ENCODE measurements at regions not wholly inside any gene's neighbourhood (a gene's known extent, or its start where the extent isn't known, plus 50 kb on each side); places are given as distances from the start of the nearest gene placed in this dataset.

- H3K4me3 ChIP-seq: no peak overlapping the region
- H4K20me1 ChIP-seq (ENCODE audit: insufficient read depth): no peaks in the 10 kb centered on the region
- POLR2A ChIA-PET (ENCODE audit: unreplicated experiment): no interaction called here
- no peaks in the 10 kb centered on the region for H3K9me2 ChIP-seq (ENCODE audit: insufficient read depth)
- H3K9me3 ChIP-seq (ENCODE audit: insufficient read depth, low read depth): no peaks in the 10 kb centered on the region
- no peaks in the 10 kb centered on the region for H3K4me1 ChIP-seq (replicated peaks; ENCODE audit: insufficient read depth)
- no TSS peak for BruUV-seq (replicated peaks)
- H3K36me3 ChIP-seq (ENCODE audit: low read depth): no peaks in the 10 kb centered on the region
- H3K4me2 ChIP-seq: no peak overlapping the region
- CTCF ChIA-PET: no interaction called here
- intact Hi-C loops (cut with micrococcal nuclease; ENCODE audit: unreplicated experiment): no loop called here
- no peaks in the 10 kb centered on the region for H3F3A ChIP-seq (ENCODE audit: insufficient read depth, low read depth)
- H3K79me2 ChIP-seq (ENCODE audit: low read depth): no peaks in the 10 kb centered on the region
- no peak overlapping the region for H2AFZ ChIP-seq
- no peak overlapping the region for H3K27ac ChIP-seq
- no peak for TF ChIP-seq CTCF (conservative IDR thresholded peaks at IDR 0.05)
- TF ChIP-seq EZH2 (IDR thresholded peaks at IDR 0.05; ENCODE audit: low read depth): no peak
- H3K27me3 ChIP-seq (ENCODE audit: insufficient read depth, low read depth): no peaks in the 10 kb centered on the region
- no peak for DNase-seq
Measured at GRCh38 chrX:149274516-149275105, 230.5 kb downstream of the IDS start.

- no peaks in the 10 kb centered on the region for H3K9me3 ChIP-seq (ENCODE audit: insufficient read depth, low read depth)
- H3K4me3 ChIP-seq: no peak overlapping the region
- CTCF ChIA-PET: no interaction called here
- H3K4me2 ChIP-seq: no peak overlapping the region
- no peak for DNase-seq
- BruUV-seq (replicated peaks): no TSS peak
- H3F3A ChIP-seq (ENCODE audit: insufficient read depth, low read depth): no peaks in the 10 kb centered on the region
- H2AFZ ChIP-seq: no peak overlapping the region
- H3K27me3 ChIP-seq (ENCODE audit: insufficient read depth, low read depth): no peaks in the 10 kb centered on the region
- H3K79me2 ChIP-seq (ENCODE audit: low read depth): no peaks in the 10 kb centered on the region
- POLR2A ChIA-PET (ENCODE audit: unreplicated experiment): no interaction called here
- no peaks in the 10 kb centered on the region for H3K4me1 ChIP-seq (replicated peaks; ENCODE audit: insufficient read depth)
- intact Hi-C loops (cut with micrococcal nuclease; ENCODE audit: unreplicated experiment): no loop called here
- no peak overlapping the region for H3K27ac ChIP-seq
- TF ChIP-seq EZH2 (IDR thresholded peaks at IDR 0.05; ENCODE audit: low read depth) (no peak), CTCF (conservative IDR thresholded peaks at IDR 0.05) (no peak)
- H3K36me3 ChIP-seq (ENCODE audit: low read depth): no peaks in the 10 kb centered on the region
- no peaks in the 10 kb centered on the region for H4K20me1 ChIP-seq (ENCODE audit: insufficient read depth)
- H3K9me2 ChIP-seq (ENCODE audit: insufficient read depth): no peaks in the 10 kb centered on the region
Measured at GRCh38 chrX:149272690-149273463, 232.2 kb downstream of the IDS start.

GRCh38 chrX:149267878-149268813 is 237.0 kb downstream of the IDS start:
- no peak overlapping the region for H2AFZ ChIP-seq
- H3K27ac ChIP-seq: no peak overlapping the region
- no peak overlapping the region for H3K4me2 ChIP-seq
- ChIA-PET POLR2A (ENCODE audit: unreplicated experiment) (no interaction called here), CTCF (no interaction called here)
- TF ChIP-seq CTCF (conservative IDR thresholded peaks at IDR 0.05) (no peak), EZH2 (IDR thresholded peaks at IDR 0.05; ENCODE audit: low read depth) (no peak)
- intact Hi-C loops (cut with micrococcal nuclease; ENCODE audit: unreplicated experiment): no loop called here
- H3K9me3 ChIP-seq (ENCODE audit: insufficient read depth, low read depth): no peaks in the 10 kb centered on the region
- H3K36me3 ChIP-seq (ENCODE audit: low read depth): no peaks in the 10 kb centered on the region
- no peaks in the 10 kb centered on the region for H3K27me3 ChIP-seq (ENCODE audit: insufficient read depth, low read depth)
- H3K4me1 ChIP-seq (replicated peaks; ENCODE audit: insufficient read depth): no peaks in the 10 kb centered on the region
- H3K9me2 ChIP-seq (ENCODE audit: insufficient read depth): no peaks in the 10 kb centered on the region
- no peaks in the 10 kb centered on the region for H4K20me1 ChIP-seq (ENCODE audit: insufficient read depth)
- H3K79me2 ChIP-seq (ENCODE audit: low read depth): no peaks in the 10 kb centered on the region
- H3F3A ChIP-seq (ENCODE audit: insufficient read depth, low read depth): no peaks in the 10 kb centered on the region
- no peak for DNase-seq
- no TSS peak for BruUV-seq (replicated peaks)
- no peak overlapping the region for H3K4me3 ChIP-seq

All from PC-9 (cell line).